ENCODE measurements at regions not wholly inside any gene's neighbourhood (a gene's known extent, or its start where the extent isn't known, plus 50 kb on each side); places are given as distances from the start of the nearest gene placed in this dataset.

DNA sequence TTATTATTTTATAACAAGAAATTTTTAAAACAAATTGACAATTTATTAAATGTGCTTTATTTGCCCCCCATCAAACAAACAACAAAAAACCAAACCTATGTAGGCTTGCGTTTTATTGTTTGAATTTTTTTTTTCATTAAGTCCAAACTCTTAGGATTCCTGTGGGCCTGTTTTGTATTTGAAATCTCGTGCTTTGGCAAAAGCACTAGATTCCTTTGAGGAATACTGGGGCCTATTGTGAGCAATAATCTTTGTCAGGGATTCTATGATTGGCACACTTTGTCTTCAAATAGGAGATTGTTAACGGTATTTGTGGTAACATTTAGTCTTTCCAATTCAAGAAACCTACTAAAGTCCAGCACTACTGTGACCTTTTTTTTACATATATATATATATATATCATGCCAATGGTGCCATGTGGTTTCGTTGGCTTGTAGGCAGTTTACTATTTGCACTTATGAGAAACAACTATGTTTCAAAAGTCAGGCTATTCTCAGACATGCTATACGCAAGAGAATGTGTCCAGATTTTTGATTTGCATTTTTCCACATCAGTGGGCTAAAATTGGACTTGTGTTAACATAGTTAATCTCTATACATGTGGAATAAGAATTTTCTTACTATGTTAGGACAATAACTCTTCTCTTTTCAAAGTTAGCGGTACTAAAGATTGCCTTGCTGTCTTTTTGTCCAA is 70.4 kb upstream of the GREM2 start:
- DNase-seq (ENCODE audit: low read depth): no peak
- no peak overlapping the region for H3K4me3 ChIP-seq (ENCODE audit: low read depth, low read length)

DNA sequence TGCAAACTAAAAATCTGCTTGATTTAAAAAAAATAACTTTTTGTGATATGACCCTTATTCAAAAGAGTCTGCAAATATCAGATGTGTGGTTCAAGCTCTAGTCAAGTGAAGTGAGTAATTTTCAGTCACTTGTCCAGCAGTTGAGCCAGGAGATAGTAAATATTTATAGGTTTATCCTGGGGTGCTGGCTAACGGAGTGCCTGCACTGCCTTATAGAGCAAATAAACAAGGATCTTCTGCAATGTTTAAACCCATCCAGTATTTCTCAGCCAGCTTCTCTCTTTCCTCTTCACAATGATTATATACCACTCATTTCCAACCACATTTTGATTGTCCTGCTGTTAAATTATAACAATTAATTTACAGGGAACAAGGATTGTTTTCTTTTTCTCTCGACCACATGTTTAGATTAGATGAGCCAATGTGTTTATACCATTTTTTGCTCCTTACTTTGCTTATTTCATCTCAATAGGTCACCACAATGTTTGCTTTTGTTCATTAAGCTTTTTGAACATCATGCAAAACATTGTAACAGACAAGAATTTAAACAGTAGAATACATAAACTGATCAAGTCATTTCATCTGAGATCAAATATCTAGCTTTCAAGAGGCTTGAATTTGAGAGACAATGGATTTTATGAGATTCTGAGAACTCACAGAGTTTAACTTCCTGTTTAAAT is 60.3 kb upstream of the GREM2 start:
- H3K4me3 ChIP-seq (ENCODE audit: low read depth, low read length): no peak overlapping the region
- DNase-seq (ENCODE audit: low read depth): no peak

DNA sequence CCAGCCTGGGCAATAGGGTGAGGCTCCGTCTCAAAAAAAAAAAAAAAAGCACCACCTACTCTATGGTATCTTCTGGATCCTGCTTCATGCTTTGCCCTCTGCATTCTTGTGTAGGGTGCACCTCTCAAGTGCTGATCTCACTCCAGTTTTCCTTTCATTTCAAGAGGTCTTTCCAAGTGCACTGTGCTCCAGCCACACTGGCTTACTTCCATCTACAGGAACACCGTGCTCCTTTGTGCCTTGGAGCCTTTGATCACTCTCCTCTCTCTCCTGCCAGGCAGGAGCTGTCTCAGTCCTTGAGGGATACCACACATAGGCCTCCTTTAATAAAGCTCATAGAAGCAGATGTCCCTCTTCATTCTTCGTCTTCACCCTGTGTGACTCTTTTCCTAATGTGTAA is 55.4 kb upstream of the GREM2 start:
- no peak overlapping the region for H3K4me3 ChIP-seq (ENCODE audit: low read depth, low read length)

GRCh38 chr1:240666568-240667198 is 54.7 kb upstream of the GREM2 start:
- no peak for DNase-seq (ENCODE audit: low read depth)
- no peak overlapping the region for H3K4me3 ChIP-seq (ENCODE audit: low read depth, low read length)

More for the DNA sequence above, 55.4 kb upstream of the GREM2 start:
- no peak for DNase-seq (ENCODE audit: low read depth)

- DNase-seq (ENCODE audit: low read depth): peak; percentile 40
- no peak overlapping the region for H3K4me3 ChIP-seq (ENCODE audit: low read depth, low read length)
Observed at GRCh38 chr1:240663169-240663879, 51.4 kb upstream of the GREM2 start.

All from skeletal muscle cell (primary cell).